ENCODE measurements at regions not wholly inside any gene's neighbourhood (a gene's known extent, or its start where the extent isn't known, plus 50 kb on each side); places are given as distances from the start of the nearest gene placed in this dataset.
"Not testable (repeated sequence)": the region's sequence is repeated elsewhere in the genome, so short reads cannot be mapped to it uniquely, and the experiment has no call there.

DNA sequence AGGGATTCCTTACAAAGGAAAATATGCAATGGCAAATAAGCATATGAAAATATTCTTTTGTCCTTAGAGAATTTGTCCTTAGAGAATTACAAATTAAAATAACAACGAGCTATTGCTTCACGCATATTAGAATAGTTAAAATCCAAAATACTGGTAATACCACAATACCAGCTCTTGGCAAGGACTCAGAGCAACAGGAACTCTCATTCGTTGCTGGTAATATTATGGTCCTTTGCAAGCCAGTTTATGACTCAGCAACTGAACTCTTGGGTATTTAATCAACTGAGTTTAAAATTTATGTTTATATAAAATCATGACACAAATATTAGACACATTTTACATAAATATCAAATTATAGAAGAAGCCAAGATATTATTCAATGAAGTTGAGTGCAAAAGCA, 1730.4 kb downstream of the SI start:
- no peak for DNase-seq

GRCh38 chr3:163335429-163335828, 1742.9 kb downstream of the SI start:
- no peak for DNase-seq

DNA sequence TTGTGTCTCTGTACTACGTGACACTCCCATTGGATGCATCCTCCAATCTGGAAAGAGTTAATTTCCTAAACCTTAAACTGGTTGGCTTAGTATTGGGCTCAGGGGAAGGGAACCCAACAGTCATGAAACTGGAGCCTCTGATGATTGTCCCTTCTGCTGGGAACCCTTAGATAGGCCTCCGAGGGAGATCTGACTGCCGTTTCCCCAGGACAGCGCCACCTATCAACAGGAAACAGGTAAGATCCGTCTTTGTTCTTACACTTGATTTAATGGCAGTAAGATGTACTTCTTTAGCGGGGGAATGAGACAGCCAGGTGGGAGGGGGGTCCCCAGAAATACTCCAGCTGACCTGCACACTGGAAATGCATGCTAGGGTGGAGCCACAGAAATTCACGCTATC, 1749.6 kb downstream of the SI start:
- no peak for DNase-seq

DNA sequence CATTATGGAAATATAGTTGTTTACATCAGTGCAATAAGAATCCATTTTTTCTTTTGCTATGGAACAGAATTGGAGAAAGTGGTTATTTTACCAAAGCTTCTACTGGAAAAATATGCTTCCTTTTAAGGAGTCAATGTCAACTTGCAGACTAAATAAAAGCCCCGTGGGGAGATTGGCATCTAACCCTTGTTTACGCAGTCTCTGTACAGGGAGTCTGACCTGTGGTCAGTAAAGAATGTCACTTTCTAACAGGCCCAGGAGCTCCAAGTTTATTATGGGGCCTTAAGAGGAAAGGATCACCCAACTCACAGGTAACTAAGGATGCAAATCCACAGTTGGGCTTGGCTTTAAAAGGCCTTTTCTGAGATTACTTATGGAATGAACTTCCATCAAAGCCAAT, 1751.2 kb downstream of the SI start:
- DNase-seq = no peak

GRCh38 chr3:163315786-163316185, 1762.5 kb downstream of the SI start:
- DNase-seq = no peak

- no peak for DNase-seq
These were observed 1771.9 kb downstream of the SI start for GRCh38 chr3:163306405-163306804.

- DNase-seq = no peak
These were observed 1777.1 kb downstream of the OTOL1 start for GRCh38 chr3:163273694-163274093.

GRCh38 chr3:163266731-163267130, 1770.1 kb downstream of the OTOL1 start:
- DNase-seq = no peak

GRCh38 chr3:163261618-163262017, 1765.0 kb downstream of the OTOL1 start:
- no peak for DNase-seq

- DNase-seq = no peak
These were observed 1764.4 kb downstream of the OTOL1 start for GRCh38 chr3:163261056-163261455.

DNA sequence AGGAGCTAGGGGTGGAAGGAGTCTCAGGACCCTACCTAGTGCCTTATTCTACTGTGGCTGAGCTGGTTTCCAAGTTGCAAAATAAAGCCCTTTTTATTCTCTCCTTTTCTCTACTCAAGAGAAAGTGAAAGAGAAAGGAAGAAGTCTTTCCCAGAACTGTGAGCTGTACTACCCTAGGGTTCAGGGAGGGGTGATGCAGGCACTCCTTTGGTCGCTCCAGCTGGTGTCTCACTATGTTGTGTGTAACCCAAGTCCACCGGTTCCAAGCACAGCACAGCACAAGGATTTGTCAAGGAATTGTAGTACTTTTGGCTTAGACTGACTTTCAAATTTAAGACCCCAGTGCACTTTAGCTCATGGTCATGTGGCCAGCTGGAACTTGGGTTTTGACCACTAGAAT, 1721.7 kb downstream of the OTOL1 start:
- DNase-seq = no peak

GRCh38 chr3:163213838-163214237, 1717.2 kb downstream of the OTOL1 start:
- no peak for DNase-seq

- DNase-seq = no peak
These were observed 1700.3 kb downstream of the OTOL1 start for GRCh38 chr3:163196815-163197374.

GRCh38 chr3:163196245-163196644, 1699.6 kb downstream of the OTOL1 start:
- DNase-seq = no peak

GRCh38 chr3:163185721-163186350, 1689.2 kb downstream of the OTOL1 start:
- no peak for DNase-seq

GRCh38 chr3:163175970-163176369, 1679.4 kb downstream of the OTOL1 start:
- DNase-seq = no peak

- DNase-seq = not testable (repeated sequence)
These were observed 1675.9 kb downstream of the OTOL1 start for GRCh38 chr3:163172513-163172912.

- no peak for DNase-seq
These were observed 1669.6 kb downstream of the OTOL1 start for GRCh38 chr3:163166197-163166596.

DNA sequence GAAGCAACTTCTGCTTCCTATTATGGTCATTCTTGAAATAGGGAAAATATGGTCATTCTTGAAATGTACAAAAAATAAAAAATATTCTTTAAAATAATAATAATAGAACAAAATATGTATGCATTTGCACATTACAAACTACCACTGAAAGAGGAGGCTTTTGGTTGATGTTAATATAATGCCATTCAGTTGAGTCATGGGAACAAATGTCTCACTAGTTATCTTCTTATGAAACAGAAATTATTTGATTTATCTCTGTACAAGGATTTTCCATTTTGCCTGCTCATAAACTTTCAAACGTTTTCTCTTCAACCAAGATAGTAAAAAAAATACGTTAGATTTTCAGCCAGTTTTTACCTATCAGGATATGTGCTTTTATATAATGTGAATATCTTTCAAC, 1662.7 kb downstream of the OTOL1 start:
- no peak for DNase-seq

DNA sequence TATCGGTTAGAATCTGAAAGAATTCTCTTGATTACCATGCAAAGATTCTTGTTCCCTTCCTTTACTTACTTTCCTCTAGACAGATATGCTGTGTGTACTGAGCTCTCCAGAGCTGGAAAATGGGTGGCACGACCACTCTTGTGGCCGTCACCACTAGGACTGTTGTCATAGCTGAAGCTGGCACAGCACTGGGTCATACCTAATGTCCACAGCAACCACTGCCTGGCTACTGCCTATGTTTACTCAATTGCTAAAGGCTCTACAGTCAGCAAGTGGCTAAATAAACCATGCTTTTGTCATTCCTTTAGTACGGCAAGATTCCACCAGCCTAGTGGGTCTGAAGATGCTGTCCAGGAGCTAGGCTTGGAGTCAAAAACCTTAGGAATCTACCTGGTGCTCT, 1643.0 kb downstream of the OTOL1 start:
- no peak for DNase-seq

- DNase-seq = no peak
These were observed 1641.7 kb downstream of the OTOL1 start for GRCh38 chr3:163138258-163138657.

- DNase-seq = no peak
These were observed 1635.5 kb downstream of the OTOL1 start for GRCh38 chr3:163132111-163132510.

DNA sequence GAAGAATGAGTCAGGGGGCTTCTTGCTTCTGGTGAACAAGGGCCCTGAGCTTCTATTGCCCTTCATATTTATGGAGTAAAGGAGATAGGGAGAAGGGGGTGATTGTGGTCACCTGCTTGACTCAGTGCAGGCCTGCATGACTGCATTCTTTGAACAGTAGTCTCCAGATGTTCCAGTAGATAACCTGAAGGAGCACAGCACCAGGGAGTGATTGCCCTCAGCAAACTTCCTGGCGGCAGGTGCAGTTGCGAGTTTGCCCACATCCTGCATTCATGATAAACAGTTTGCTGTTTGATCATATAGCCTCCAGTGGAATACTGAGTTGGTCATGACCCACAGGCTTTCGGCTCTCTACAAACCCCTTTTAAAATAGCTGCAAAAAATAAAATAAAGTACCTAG, 1632.7 kb downstream of the OTOL1 start:
- DNase-seq = no peak

DNA sequence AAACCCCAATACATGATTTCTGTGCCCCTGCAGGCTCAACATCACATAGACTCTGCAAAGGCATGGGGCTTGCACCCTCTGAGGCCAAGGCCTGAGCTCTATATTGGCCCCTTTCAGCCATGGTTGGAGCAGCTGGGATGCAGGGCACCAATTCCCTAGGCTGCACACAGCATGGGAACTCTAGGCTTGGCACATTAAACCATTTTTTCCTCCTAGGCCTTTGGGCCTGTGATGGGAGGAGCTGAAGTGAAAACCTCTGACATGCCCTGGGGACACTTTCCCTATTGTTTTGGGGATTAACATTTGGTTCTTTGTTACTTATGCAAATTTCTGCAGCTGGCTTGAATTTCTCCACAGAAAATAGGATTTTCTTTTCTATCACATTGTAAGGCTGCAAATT, 1629.5 kb downstream of the OTOL1 start:
- no peak for DNase-seq

Measured in MV-4-11 (cell line).